ENCODE measurements at regions not wholly inside any gene's neighbourhood (a gene's known extent, or its start where the extent isn't known, plus 50 kb on each side); places are given as distances from the start of the nearest gene placed in this dataset.
"Not testable (repeated sequence)": the region's sequence is repeated elsewhere in the genome, so short reads cannot be mapped to it uniquely, and the experiment has no call there.

- no peak for DNase-seq
These were observed 53.5 kb downstream of the XCL2 start for GRCh38 chr1:168490306-168490705.

- DNase-seq: no peak
These were observed 55.7 kb downstream of the XCL2 start for GRCh38 chr1:168488138-168488537.

GRCh38 chr1:168486820-168487219 is 57.0 kb downstream of the XCL2 start:
- not testable (repeated sequence) for DNase-seq

GRCh38 chr1:168485048-168485447 is 58.7 kb downstream of the XCL2 start:
- DNase-seq: no peak

- no peak for DNase-seq
These were observed 59.7 kb downstream of the XCL2 start for GRCh38 chr1:168484083-168484482.

- no peak for DNase-seq
These were observed 60.3 kb downstream of the XCL2 start for GRCh38 chr1:168483539-168483938.

- DNase-seq: no peak
These were observed 61.7 kb downstream of the XCL2 start for GRCh38 chr1:168482106-168482505.

GRCh38 chr1:168481586-168481985 is 62.2 kb downstream of the XCL2 start:
- no peak for DNase-seq

GRCh38 chr1:168480997-168481396 is 62.8 kb downstream of the XCL2 start:
- DNase-seq: no peak

GRCh38 chr1:168477792-168478191 is 66.0 kb downstream of the XCL2 start:
- no peak for DNase-seq

GRCh38 chr1:168476588-168477385 is 67.0 kb downstream of the XCL2 start:
- no peak for DNase-seq

- no peak for DNase-seq
These were observed 69.5 kb downstream of the XCL2 start for GRCh38 chr1:168474322-168474721.

- DNase-seq: no peak
These were observed 70.7 kb downstream of the XCL2 start for GRCh38 chr1:168473126-168473525.

GRCh38 chr1:168472223-168472622 is 71.6 kb downstream of the XCL2 start:
- no peak for DNase-seq

- DNase-seq: no peak
These were observed 72.8 kb downstream of the XCL2 start for GRCh38 chr1:168470901-168471431.

- DNase-seq: no peak
These were observed 74.1 kb downstream of the XCL2 start for GRCh38 chr1:168469690-168470089.

- no peak for DNase-seq
These were observed 75.0 kb downstream of the XCL2 start for GRCh38 chr1:168468822-168469221.

- DNase-seq: no peak
These were observed 75.6 kb downstream of the XCL2 start for GRCh38 chr1:168468042-168468809.

- no peak for DNase-seq
These were observed 76.3 kb downstream of the XCL2 start for GRCh38 chr1:168467452-168467851.

GRCh38 chr1:168466714-168467131 is 77.1 kb downstream of the XCL2 start:
- DNase-seq: no peak

- peak; percentile 17 for DNase-seq
These were observed 77.6 kb downstream of the XCL2 start for GRCh38 chr1:168466092-168466713.

GRCh38 chr1:168461108-168461507 is 82.7 kb downstream of the XCL2 start:
- not testable (repeated sequence) for DNase-seq

- not testable (repeated sequence) for DNase-seq
These were observed 86.5 kb downstream of the XCL2 start for GRCh38 chr1:168457296-168457695.

All from stimulated activated CD4-positive, alpha-beta T cell treated with anti-CD3 and anti-CD28 coated beads, Interleukin-12 subunit alpha, Interleukin-12 subunit beta, amount 100 ng/mL, for 4 hours (primary cell).